SU-DHL-6 (cell line): ENCODE measurements at regions not wholly inside any gene's neighbourhood (a gene's known extent, or its start where the extent isn't known, plus 50 kb on each side); places are given as distances from the start of the nearest gene placed in this dataset.
"Not testable (repeated sequence)": the region's sequence is repeated elsewhere in the genome, so short reads cannot be mapped to it uniquely, and the experiment has no call there.

Source experiments
- EZH2phosphoT487 ChIP-seq: fragments of 200-600 bp; sonication (generic), shearing (Covaris generic); conservative IDR thresholded peaks from 2 replicates; pipeline ENCODE4 v1.6.1; 2018; ENCODE audit warnings: mild to moderate bottlenecking, antibody characterized with exemption, low read length, moderate library complexity, mixed read lengths
- TF ChIP-seq, protein P1 (sequence below): fragments of 200-600 bp; sonication (generic); IDR thresholded peaks from one replicate; pipeline ENCODE4 v1.5.1; 2017; ENCODE audit warnings: antibody characterized with exemption, mild to moderate bottlenecking, low read length, moderate library complexity; ENCODE audit not compliant: insufficient read depth, poor library complexity, severe bottlenecking

DNA sequence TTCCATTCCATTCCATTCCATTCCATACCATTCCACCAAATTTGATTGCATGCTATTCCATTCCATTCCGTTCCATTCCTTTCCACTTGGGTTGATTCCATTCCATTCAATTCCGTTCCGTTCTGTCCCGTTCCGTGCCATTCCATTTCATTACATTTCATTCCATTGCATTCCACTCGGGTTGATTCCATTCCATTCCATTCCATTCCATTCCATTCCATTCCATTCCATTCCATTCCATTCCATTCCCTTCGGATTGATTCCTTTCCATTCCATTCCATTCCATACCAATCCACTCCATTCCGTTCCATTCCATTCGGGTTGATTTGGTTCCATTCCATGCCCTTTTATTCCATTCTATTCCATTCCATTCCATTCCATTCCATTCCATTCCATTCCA is 140.4 kb downstream of the CWH43 start:
- TF ChIP-seq, protein P1, sequence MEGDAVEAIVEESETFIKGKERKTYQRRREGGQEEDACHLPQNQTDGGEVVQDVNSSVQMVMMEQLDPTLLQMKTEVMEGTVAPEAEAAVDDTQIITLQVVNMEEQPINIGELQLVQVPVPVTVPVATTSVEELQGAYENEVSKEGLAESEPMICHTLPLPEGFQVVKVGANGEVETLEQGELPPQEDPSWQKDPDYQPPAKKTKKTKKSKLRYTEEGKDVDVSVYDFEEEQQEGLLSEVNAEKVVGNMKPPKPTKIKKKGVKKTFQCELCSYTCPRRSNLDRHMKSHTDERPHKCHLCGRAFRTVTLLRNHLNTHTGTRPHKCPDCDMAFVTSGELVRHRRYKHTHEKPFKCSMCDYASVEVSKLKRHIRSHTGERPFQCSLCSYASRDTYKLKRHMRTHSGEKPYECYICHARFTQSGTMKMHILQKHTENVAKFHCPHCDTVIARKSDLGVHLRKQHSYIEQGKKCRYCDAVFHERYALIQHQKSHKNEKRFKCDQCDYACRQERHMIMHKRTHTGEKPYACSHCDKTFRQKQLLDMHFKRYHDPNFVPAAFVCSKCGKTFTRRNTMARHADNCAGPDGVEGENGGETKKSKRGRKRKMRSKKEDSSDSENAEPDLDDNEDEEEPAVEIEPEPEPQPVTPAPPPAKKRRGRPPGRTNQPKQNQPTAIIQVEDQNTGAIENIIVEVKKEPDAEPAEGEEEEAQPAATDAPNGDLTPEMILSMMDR, result not testable (repeated sequence)
- not testable (repeated sequence) for TF ChIP-seq EZH2phosphoT487
